ENCODE measurements at regions not wholly inside any gene's neighbourhood (a gene's known extent, or its start where the extent isn't known, plus 50 kb on each side); places are given as distances from the start of the nearest gene placed in this dataset.

DNA sequence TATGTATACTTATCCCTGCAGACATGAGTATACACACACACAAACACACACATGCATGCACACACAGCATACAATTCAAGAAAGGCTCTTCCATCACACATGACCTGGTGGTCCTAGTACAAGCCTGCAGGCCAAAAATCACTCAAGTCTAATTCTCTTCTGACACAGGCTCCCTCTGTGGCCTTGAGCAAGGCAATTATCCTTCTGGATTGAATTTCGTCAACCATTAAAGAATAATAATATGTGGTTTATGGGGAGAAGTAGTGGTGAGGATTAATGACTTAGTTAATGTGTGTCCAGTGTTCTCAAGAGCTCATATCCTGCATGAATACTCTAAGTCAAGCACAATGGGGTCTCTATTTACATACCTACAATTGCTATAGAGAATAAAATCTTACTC is 161.8 kb upstream of the KIAA1217 start:
- Histone ChIP-seq H3K36me3 (replicated peaks in 1 of 2; ENCODE audit: control insufficient read depth in 2 of 2, insufficient read depth in 2 of 2, low read length in 2 of 2) (no peaks in the 10 kb centered on the region), H2BK12ac (ENCODE audit: low read length) (no peak overlapping the region), H2AFZ (ENCODE audit: low read length) (no peak overlapping the region), H3K18ac (ENCODE audit: low read length) (no peak overlapping the region), H3K14ac (ENCODE audit: low read length) (peak overlapping the region; percentile 38), H2BK5ac (ENCODE audit: low read length) (no peak overlapping the region), H3K27ac (replicated peaks; ENCODE audit: low read length) (no peak overlapping the region), H3K27me3 (ENCODE audit: control insufficient read depth in 3 of 3, insufficient read depth in 3 of 3, low read depth in 1 of 3, low read length in 3 of 3) (no peaks in the 10 kb centered on the region), H3K4me3 (ENCODE audit: low read length in 2 of 2) (no peak overlapping the region), H3K23ac (ENCODE audit: low read depth, low read length, poor library complexity) (no peak overlapping the region), H3K9me3 (replicated peaks in 1 of 2; ENCODE audit: control insufficient read depth in 2 of 2, insufficient read depth in 1 of 2, low read depth in 1 of 2, low read length in 2 of 2) (no peaks in the 10 kb centered on the region), H4K8ac (ENCODE audit: low read depth, low read length) (no peak overlapping the region), H2BK120ac (ENCODE audit: low read depth, low read length) (no peak overlapping the region), H3K4me1 (ENCODE audit: control insufficient read depth in 2 of 2, insufficient read depth in 1 of 2, low read depth in 1 of 2, low read length in 2 of 2) (peaks cover 0 to 2% of the 10 kb centered on the region in 2 donors), H3K79me1 (ENCODE audit: low read depth, low read length) (no peaks in the 10 kb centered on the region), H3K9ac (ENCODE audit: low read depth, low read length, poor library complexity) (no peak overlapping the region), H3K4ac (ENCODE audit: low read length) (no peak overlapping the region), H4K91ac (ENCODE audit: low read depth, low read length, poor library complexity) (no peak overlapping the region), H2BK15ac (ENCODE audit: low read length) (no peak overlapping the region), H3K4me2 (ENCODE audit: insufficient read depth, low read length, poor library complexity, severe bottlenecking) (no peak overlapping the region), H2AK5ac (ENCODE audit: low read depth, low read length) (no peak overlapping the region)
- no CpG with 5 or more reads among the region's 1 CpG for WGBS, 2 donors (ENCODE audit: extremely low coverage in 2 of 2, insufficient read length in 2 of 2, insufficient replicate concordance in 1 of 2)
- DNase-seq (ENCODE audit: low spot score) = no peak

DNA sequence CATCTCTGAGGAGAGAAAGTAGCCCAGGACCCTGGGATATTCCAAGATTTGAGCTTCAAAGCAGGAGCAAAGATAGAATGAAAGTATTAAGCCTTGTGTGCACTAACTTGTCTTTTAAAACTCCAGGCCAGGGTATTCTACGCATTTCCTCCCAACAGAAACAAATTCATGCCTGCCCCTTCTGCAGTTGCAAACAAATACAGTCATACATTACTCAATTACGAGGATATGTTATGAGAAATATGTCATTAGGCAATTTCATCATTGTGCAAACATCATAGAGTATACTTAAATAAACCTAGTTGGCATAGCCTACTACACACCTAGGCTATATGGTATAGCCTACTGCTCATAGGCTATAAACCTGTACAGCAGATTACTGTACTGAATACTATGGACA is 154.5 kb upstream of the KIAA1217 start:
- WGBS, 2 donors (ENCODE audit: extremely low coverage in 2 of 2, insufficient read length in 2 of 2, insufficient replicate concordance in 1 of 2) = no CpG with 5 or more reads among the region's 2 CpGs
- peaks cover 0 to 2% of the 10 kb centered on the region in 2 donors for H3K4me1 ChIP-seq (ENCODE audit: control insufficient read depth in 2 of 2, insufficient read depth in 1 of 2, low read depth in 1 of 2, low read length in 2 of 2)

DNA sequence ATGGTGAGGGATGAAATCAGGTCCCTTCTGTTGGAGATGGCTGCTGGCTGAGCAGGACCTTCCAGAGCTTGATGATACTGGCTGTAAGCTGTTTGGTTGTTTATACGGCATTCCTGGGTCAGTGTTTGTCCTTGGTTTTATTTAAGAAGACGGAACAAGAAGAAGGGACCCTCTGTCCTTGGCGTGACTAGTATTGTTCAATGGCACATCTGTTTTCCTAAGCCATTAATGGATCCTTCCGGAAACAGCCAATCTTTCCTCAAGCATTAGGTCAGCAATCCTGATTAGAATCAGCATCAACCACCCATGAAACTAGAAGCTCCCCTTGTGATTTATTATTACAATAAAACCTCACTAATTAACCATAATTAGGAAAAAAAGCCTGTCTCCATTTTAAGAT is 128.7 kb upstream of the KIAA1217 start:
- H3K4me2 ChIP-seq (ENCODE audit: insufficient read depth, low read length, poor library complexity, severe bottlenecking) = no peak overlapping the region
- no peak overlapping the region for H2AK5ac ChIP-seq (ENCODE audit: low read depth, low read length)
- no peak overlapping the region for H3K27ac ChIP-seq (replicated peaks; ENCODE audit: low read length)
- H2BK15ac ChIP-seq (ENCODE audit: low read length) = no peak overlapping the region
- no peak overlapping the region for H2BK12ac ChIP-seq (ENCODE audit: low read length)
- no peak overlapping the region for H2BK5ac ChIP-seq (ENCODE audit: low read length)
- H3K9ac ChIP-seq (ENCODE audit: low read depth, low read length, poor library complexity) = no peak overlapping the region
- H4K8ac ChIP-seq (ENCODE audit: low read depth, low read length) = no peak overlapping the region
- peaks cover 0 to 3% of the 10 kb centered on the region in 2 donors for H3K4me1 ChIP-seq (ENCODE audit: control insufficient read depth in 2 of 2, insufficient read depth in 1 of 2, low read depth in 1 of 2, low read length in 2 of 2)
- no peaks in the 10 kb centered on the region for H3K79me1 ChIP-seq (ENCODE audit: low read depth, low read length)
- no peak overlapping the region for H3K4ac ChIP-seq (ENCODE audit: low read length)
- H3K18ac ChIP-seq (ENCODE audit: low read length) = no peak overlapping the region
- no peaks in the 10 kb centered on the region for H3K36me3 ChIP-seq (replicated peaks in 1 of 2; ENCODE audit: control insufficient read depth in 2 of 2, insufficient read depth in 2 of 2, low read length in 2 of 2)
- no peak overlapping the region for H3K14ac ChIP-seq (ENCODE audit: low read length)
- no peak overlapping the region for H2BK120ac ChIP-seq (ENCODE audit: low read depth, low read length)
- DNase-seq (ENCODE audit: low spot score) = no peak
- H3K9me3 ChIP-seq (replicated peaks in 1 of 2; ENCODE audit: control insufficient read depth in 2 of 2, insufficient read depth in 1 of 2, low read depth in 1 of 2, low read length in 2 of 2) = no peaks in the 10 kb centered on the region
- H2AFZ ChIP-seq (ENCODE audit: low read length) = no peak overlapping the region
- H4K91ac ChIP-seq (ENCODE audit: low read depth, low read length, poor library complexity) = no peak overlapping the region
- WGBS, 2 donors (ENCODE audit: extremely low coverage in 2 of 2, insufficient read length in 2 of 2, insufficient replicate concordance in 1 of 2) = no CpG with 5 or more reads among the region's 4 CpGs
- H3K4me3 ChIP-seq (ENCODE audit: low read length in 2 of 2) = no peak overlapping the region
- no peak overlapping the region for H3K23ac ChIP-seq (ENCODE audit: low read depth, low read length, poor library complexity)
- H3K27me3 ChIP-seq (ENCODE audit: control insufficient read depth in 3 of 3, insufficient read depth in 3 of 3, low read depth in 1 of 3, low read length in 3 of 3) = no peaks in the 10 kb centered on the region

More for the DNA sequence above, 154.5 kb upstream of the KIAA1217 start:
- Histone ChIP-seq H2AFZ (ENCODE audit: low read length) (no peak overlapping the region), H4K91ac (ENCODE audit: low read depth, low read length, poor library complexity) (no peak overlapping the region), H3K9me3 (replicated peaks in 1 of 2; ENCODE audit: control insufficient read depth in 2 of 2, insufficient read depth in 1 of 2, low read depth in 1 of 2, low read length in 2 of 2) (no peaks in the 10 kb centered on the region), H3K14ac (ENCODE audit: low read length) (no peak overlapping the region), H3K27me3 (ENCODE audit: control insufficient read depth in 3 of 3, insufficient read depth in 3 of 3, low read depth in 1 of 3, low read length in 3 of 3) (no peaks in the 10 kb centered on the region), H3K4me3 (ENCODE audit: low read length in 2 of 2) (no peak overlapping the region), H2BK15ac (ENCODE audit: low read length) (no peak overlapping the region), H3K4ac (ENCODE audit: low read length) (no peak overlapping the region), H3K79me1 (ENCODE audit: low read depth, low read length) (no peaks in the 10 kb centered on the region), H3K4me2 (ENCODE audit: insufficient read depth, low read length, poor library complexity, severe bottlenecking) (no peak overlapping the region), H2BK12ac (ENCODE audit: low read length) (no peak overlapping the region), H4K8ac (ENCODE audit: low read depth, low read length) (no peak overlapping the region), H3K27ac (replicated peaks; ENCODE audit: low read length) (no peak overlapping the region), H3K36me3 (replicated peaks in 1 of 2; ENCODE audit: control insufficient read depth in 2 of 2, insufficient read depth in 2 of 2, low read length in 2 of 2) (no peaks in the 10 kb centered on the region), H2BK5ac (ENCODE audit: low read length) (no peak overlapping the region), H3K18ac (ENCODE audit: low read length) (no peak overlapping the region), H2AK5ac (ENCODE audit: low read depth, low read length) (no peak overlapping the region), H2BK120ac (ENCODE audit: low read depth, low read length) (no peak overlapping the region), H3K23ac (ENCODE audit: low read depth, low read length, poor library complexity) (no peak overlapping the region), H3K9ac (ENCODE audit: low read depth, low read length, poor library complexity) (no peak overlapping the region)
- no peak for DNase-seq (ENCODE audit: low spot score)

DNA sequence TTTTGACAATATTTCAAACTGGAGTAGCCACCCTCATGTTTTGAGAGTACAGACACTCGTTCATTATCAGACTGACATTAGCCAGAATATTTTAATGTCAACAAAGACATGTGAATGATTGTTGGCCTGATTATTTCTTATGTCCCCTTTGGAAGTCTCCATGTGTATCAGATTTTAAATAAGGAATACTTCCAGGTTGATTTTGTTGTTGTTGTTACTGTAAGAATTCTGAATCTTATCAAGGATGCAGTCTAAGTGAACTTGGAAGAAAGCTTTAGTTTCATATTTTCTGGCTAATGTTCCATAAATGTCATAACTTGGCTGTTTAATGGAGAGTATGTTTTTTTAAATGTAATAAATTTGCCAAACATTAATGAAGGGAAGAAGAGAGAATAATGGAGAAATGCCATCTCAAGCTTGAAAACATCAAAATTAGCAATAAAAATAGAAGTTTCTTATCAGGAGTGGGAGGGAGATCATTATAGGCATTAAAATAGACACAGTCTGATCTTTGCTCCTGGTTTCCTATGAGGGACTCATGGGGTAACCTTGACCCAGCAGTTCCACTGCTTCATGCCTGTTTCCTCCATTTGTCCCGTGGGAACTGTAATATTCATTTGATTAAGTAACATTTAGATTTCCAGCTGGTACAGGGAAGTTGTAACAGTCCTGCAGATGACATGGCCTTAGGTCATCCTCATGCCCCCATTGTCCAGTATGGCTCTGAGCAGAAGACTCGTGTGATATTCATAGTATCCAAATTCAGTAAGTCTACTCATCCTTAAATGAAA is 122.4 kb upstream of the KIAA1217 start:
- DNase-seq (ENCODE audit: low spot score) = no peak
- no peak overlapping the region for H3K4me3 ChIP-seq (ENCODE audit: low read length in 2 of 2)
- no peak overlapping the region for H3K9ac ChIP-seq (ENCODE audit: low read depth, low read length, poor library complexity)
- H3K9me3 ChIP-seq (replicated peaks in 1 of 2; ENCODE audit: control insufficient read depth in 2 of 2, insufficient read depth in 1 of 2, low read depth in 1 of 2, low read length in 2 of 2) = no peaks in the 10 kb centered on the region
- H3K36me3 ChIP-seq (replicated peaks in 1 of 2; ENCODE audit: control insufficient read depth in 2 of 2, insufficient read depth in 2 of 2, low read length in 2 of 2) = no peaks in the 10 kb centered on the region
- no peaks in the 10 kb centered on the region for H3K27me3 ChIP-seq (ENCODE audit: control insufficient read depth in 3 of 3, insufficient read depth in 3 of 3, low read depth in 1 of 3, low read length in 3 of 3)
- H3K23ac ChIP-seq (ENCODE audit: low read depth, low read length, poor library complexity) = no peak overlapping the region
- H2BK12ac ChIP-seq (ENCODE audit: low read length) = no peak overlapping the region
- no CpG with 5 or more reads among the region's 3 CpGs for WGBS, 2 donors (ENCODE audit: extremely low coverage in 2 of 2, insufficient read length in 2 of 2, insufficient replicate concordance in 1 of 2)
- no peak overlapping the region for H2BK120ac ChIP-seq (ENCODE audit: low read depth, low read length)
- H3K18ac ChIP-seq (ENCODE audit: low read length) = no peak overlapping the region
- no peak overlapping the region for H4K8ac ChIP-seq (ENCODE audit: low read depth, low read length)
- no peak overlapping the region for H3K4me2 ChIP-seq (ENCODE audit: insufficient read depth, low read length, poor library complexity, severe bottlenecking)
- no peak overlapping the region for H2AK5ac ChIP-seq (ENCODE audit: low read depth, low read length)
- no peaks in the 10 kb centered on the region for H3K4me1 ChIP-seq (ENCODE audit: control insufficient read depth in 2 of 2, insufficient read depth in 1 of 2, low read depth in 1 of 2, low read length in 2 of 2)
- H3K4ac ChIP-seq (ENCODE audit: low read length) = no peak overlapping the region
- H3K27ac ChIP-seq (replicated peaks; ENCODE audit: low read length) = no peak overlapping the region
- H2BK15ac ChIP-seq (ENCODE audit: low read length) = no peak overlapping the region
- no peak overlapping the region for H2BK5ac ChIP-seq (ENCODE audit: low read length)
- no peak overlapping the region for H3K14ac ChIP-seq (ENCODE audit: low read length)
- H2AFZ ChIP-seq (ENCODE audit: low read length) = no peak overlapping the region
- no peaks in the 10 kb centered on the region for H3K79me1 ChIP-seq (ENCODE audit: low read depth, low read length)
- H4K91ac ChIP-seq (ENCODE audit: low read depth, low read length, poor library complexity) = no peak overlapping the region
